Lower leg skin (tissue), 3 donors: ENCODE measurements at regions not wholly inside any gene's neighbourhood (a gene's known extent, or its start where the extent isn't known, plus 50 kb on each side); places are given as distances from the start of the nearest gene placed in this dataset.

Experiments used
- CTCF ChIP-seq, 3 donors: fragments of 450-650 bp; IDR thresholded peaks; one replicate each; pipeline ENCODE4 v1.5.1; 2016; ENCODE audit warnings: antibody characterized with exemption in 3 of 3, mild to moderate bottlenecking in 3 of 3, moderate library complexity in 2 of 3
- POLR2A ChIP-seq, 2 donors: fragments of 450-650 bp; IDR thresholded peaks; one replicate each; pipeline ENCODE4 v1.6.1; 2016 to 2017; ENCODE audit warnings: antibody characterized with exemption in 2 of 2, mild to moderate bottlenecking in 1 of 2, moderate library complexity in 1 of 2

- TF ChIP-seq CTCF (IDR thresholded peaks at IDR 0.05) (no peak), POLR2A (IDR thresholded peaks at IDR 0.05) (no peak)
Observed at GRCh38 chr2:123047186-123047585, 977.9 kb upstream of the CNTNAP5 start.
